HPDE6-E6E7 (cell line): ENCODE measurements at regions not wholly inside any gene's neighbourhood (a gene's known extent, or its start where the extent isn't known, plus 50 kb on each side); places are given as distances from the start of the nearest gene placed in this dataset.
"Not testable (repeated sequence)": the region's sequence is repeated elsewhere in the genome, so short reads cannot be mapped to it uniquely, and the experiment has no call there.

ENCODE experiments used
- DNase-seq: peaks from one replicate; pipeline ENCODE4 v3.0.0; 2011; ENCODE audit warnings: missing footprints; ENCODE audit errors: extremely low spot score

- DNase-seq: not testable (repeated sequence)
Observed at GRCh38 chr16:13336907-13337881, 435.8 kb downstream of the SHISA9 start.

- DNase-seq: no peak
Observed at GRCh38 chr16:13338044-13338443, 436.6 kb downstream of the SHISA9 start.

GRCh38 chr16:13342675-13343074 lies 441.3 kb downstream of the SHISA9 start:
- no peak for DNase-seq

DNA sequence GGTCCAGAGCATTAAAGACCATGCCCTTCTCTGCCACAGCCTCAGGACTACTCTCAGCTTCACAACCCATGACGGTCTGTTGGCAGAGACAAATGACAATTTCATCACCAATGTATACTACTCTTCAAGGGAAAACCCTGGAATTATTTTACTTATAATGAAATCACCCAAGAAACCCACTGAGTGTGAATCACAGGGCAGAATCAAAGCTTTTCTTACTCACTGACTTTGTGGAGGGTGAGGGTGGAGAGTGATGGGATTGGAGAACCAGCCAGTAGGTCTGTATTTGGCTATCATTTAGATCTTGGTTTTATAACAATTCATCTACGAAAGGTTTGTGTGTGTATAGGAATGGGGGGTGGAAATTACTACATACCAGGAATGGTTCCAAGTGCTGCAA lies 442.6 kb downstream of the SHISA9 start:
- no peak for DNase-seq

GRCh38 chr16:13348416-13348815 lies 447.0 kb downstream of the SHISA9 start:
- DNase-seq: no peak

DNA sequence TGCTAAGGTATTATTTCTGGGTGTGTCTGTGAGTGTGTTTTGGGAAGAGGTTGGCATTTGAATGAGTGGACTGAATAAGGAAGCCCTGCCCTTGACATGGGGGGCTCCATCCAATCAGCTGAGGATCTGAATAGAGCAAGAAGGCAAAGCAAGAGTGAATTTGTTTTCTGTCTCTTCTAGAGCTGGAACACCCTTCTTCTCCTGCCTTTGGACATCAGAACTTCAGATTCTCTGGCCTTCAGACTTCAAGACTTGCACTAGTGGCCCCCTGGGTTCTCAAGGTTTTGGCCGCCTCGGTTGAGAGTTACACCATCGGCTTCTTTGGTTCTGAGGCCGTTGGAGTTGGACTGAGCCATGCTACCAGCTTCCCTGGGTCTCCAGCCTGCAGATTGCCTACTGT lies 448.6 kb downstream of the SHISA9 start:
- DNase-seq: no peak

DNA sequence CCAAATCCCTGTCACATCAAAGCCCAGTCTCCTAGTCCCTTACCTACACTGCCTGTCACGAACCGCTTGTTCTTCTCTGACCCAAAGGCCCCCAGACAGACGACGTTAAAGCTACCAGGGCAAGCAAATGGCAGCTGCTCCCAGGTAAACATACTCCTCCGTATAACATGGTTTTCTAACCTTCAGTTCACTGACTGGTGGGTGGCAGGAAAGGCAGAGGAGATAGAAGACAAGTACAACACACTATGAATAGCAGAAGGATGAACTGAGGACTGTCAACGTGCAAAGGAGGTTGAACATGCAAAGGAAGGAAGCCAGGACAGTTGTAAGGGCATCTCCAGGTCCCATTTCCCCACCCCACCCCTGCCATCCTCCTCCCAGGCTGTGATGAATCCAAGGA lies 449.8 kb downstream of the SHISA9 start:
- no peak for DNase-seq

DNA sequence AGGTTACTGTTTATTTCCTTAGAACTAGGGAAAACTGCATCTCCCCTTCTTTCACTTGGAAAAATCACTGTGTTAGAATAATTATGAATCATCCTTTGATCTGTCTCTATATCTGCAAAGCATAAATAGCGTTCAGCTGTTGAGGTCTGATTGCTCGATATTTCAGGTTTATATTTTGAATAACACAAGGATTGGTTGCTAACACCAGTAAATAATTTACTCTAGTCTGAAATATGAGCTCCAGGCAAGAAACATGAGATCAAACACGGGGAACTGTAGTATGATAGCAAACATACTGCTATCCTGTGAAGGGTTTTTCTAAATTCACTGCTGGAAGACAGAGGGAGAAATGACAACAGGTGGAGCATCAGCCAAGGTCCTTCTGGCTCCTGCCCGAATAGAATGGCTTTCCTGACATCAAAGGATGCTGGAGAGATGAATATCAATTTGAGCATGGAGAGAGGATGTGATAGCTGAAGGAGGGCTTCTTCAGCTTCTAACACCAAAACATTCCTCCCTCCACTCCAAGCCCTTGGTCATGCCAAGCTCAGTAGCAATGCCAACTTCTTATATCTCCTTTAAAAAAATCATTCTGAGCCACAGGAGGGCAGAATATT lies 450.3 kb downstream of the SHISA9 start:
- DNase-seq: no peak

- not testable (repeated sequence) for DNase-seq
Observed at GRCh38 chr16:13352796-13353195, 451.4 kb downstream of the SHISA9 start.

DNA sequence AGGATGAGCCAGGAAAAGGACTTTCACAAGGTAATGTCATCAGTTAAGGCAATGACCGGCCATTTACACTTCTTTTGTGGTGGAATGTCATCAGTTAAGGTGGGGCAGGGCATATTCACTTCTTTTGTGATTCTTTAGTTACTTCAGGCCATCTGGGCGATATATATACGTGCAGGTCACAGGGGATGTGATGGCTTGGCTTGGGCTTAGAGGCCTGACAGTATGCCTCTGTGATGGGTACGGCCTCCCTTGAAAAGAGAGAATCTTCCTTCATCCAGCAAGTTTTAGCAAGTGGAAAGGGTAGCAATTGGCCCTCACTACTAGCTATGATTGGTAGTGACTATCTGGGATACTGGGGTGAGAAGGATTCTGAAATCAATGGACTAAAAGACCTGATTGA lies 456.4 kb downstream of the SHISA9 start:
- DNase-seq: not testable (repeated sequence)

- no peak for DNase-seq
Observed at GRCh38 chr16:13359835-13360234, 458.4 kb downstream of the SHISA9 start.

DNA sequence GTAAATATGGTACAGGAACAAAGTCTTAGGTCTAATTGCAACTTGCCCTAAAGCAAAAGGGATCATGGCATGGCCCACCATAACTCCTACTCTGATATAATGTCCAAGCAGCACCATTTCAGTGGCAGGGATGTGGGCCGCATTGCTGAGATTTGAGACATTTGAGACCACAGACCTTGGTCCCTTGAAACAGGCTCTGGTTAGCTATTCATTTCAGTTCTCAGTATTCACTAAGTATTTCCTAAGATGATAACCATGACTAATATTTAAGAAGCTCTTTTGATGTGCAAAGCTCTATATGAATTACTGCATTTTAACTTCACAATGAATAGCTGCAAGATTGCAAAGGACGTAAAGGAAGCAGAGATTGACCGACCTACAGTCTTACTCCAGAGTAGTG lies 471.0 kb downstream of the SHISA9 start:
- no peak for DNase-seq

- no peak for DNase-seq
Observed at GRCh38 chr16:13376174-13376573, 474.8 kb downstream of the SHISA9 start.

- DNase-seq: no peak
Observed at GRCh38 chr16:13377143-13377542, 475.7 kb downstream of the SHISA9 start.

DNA sequence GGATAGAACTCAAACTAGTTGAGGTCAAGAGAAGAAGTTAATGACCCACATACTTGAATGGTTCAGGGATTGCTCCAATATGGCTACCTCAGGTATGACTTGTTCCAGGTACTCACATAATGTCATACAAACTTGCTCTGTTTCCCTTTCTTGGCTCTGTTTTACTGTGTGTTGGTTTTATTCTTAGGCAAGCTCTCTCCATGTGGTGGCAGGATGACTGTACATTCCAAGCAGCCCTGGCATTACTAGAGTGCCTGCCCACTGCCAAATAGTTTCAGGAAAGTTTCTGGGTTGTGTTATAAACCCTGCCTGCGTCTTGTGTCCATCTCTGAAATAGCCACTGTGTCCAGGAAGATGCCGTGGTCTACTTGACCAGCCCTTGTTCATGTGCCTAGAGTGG lies 476.8 kb downstream of the SHISA9 start:
- no peak for DNase-seq

DNA sequence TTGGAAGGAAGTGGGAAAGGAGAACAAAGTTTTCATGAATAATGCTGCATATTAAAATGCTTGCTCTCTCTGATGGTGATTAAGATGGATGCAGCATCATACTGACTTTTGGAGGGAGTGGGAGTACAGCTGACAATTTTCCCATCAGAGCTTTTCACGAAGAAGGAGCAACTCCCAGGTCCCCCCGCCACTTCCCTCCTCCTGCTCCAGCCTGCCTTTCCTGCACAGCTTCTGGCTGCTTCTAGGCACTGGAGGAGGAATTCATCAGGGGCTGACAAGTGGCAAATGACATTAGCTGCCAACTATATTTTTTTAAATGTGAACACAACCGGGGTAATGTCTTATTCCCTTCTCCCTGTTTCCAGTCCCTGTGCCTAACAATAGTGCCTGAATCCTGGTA lies 477.9 kb downstream of the SHISA9 start:
- no peak for DNase-seq

- DNase-seq: not testable (repeated sequence)
Observed at GRCh38 chr16:13385156-13386040, 484.0 kb downstream of the SHISA9 start.

- DNase-seq: no peak
Observed at GRCh38 chr16:13390093-13390985, 488.9 kb downstream of the SHISA9 start.

DNA sequence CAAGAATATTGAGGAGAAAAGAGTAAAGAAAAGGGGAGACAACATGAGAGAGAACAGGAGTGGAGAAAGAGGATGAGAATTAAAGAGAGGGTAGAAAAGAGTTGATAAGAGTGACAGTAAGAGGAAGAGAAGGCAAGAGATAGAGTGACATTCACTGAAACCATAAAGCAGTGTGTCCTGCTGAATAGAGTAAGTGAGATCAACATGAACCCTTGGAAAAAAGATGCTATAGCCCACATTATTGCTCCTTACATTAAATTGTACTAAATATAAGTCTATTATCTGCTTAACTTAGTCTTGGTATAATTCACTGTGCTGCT lies 489.5 kb downstream of the SHISA9 start:
- DNase-seq: no peak

DNA sequence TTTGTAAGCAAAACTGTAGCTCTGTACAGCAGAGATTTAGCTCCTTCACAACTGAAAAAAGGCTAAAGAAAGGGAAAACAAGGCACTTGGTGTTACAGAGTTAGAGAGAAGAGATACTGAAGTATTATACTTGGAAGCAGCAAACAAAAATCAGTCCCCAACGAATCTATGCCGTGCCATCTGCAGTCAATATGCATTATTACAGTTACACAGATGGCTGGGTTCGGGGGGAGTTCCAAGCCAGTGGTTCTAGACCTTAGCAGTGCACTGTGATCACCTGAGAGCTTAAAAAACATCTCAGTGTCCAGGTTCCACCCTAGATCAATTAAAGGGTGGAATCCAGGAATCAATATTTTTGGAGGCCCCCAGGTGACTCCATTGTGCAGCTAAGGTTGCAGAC lies 489.9 kb downstream of the SHISA9 start:
- no peak for DNase-seq

- DNase-seq: no peak
Observed at GRCh38 chr16:13392341-13392740, 490.9 kb downstream of the SHISA9 start.
